GM21526 (cell line): ENCODE measurements at regions not wholly inside any gene's neighbourhood (a gene's known extent, or its start where the extent isn't known, plus 50 kb on each side); places are given as distances from the start of the nearest gene placed in this dataset.

Source experiments
- ATAC-seq: cut with Tn5 transposase; IDR thresholded peaks from one replicate; pipeline ENCODE4 v1.9.1; 2021; ENCODE audit warnings: moderate library complexity; ENCODE audit not compliant: unreplicated experiment, low FRiP score

- ATAC-seq, result no peak
These were observed 331.6 kb downstream of the KCNS3 start for GRCh38 chr2:18209934-18210639.

DNA sequence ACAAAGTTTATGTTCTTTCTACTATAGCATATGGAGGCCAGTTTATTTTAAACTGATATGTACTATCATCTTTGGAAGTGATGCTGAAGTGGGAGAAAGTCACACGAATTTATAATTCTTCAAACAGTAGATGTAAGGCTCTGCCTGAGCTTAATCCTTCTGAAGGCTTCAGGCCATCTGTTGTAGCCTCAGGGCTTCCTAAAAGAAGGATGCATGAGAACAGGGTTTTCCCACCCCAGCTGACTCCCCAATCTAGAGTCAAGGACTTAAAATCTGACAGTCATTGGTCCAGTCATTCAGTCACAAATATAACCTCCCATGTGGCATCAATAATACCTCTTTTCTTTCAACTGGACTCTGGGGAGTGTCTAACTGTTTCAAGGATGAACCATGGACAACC, 330.5 kb downstream of the KCNS3 start:
- no peak for ATAC-seq

DNA sequence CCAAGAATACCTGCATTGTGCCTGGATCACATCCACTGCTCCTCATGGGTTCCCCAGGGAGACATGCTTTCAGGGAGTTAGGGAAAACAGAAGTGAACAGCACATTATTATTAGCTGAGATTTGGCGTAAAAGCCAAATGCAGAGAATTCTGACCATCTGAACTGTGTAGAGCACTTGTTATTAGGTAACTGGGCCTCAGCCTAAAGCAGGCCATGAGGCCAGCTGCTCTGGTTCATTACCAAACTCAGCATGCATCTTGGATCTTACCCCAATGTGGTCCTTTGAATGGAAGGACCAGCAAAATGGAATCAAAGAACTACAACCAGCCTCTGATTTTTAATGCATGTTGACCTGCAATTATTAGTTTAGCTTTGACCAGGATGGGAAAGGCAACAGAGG, 322.3 kb downstream of the KCNS3 start:
- no peak for ATAC-seq

GRCh38 chr2:18198677-18199076, 320.2 kb downstream of the KCNS3 start:
- no peak for ATAC-seq

- no peak for ATAC-seq
These were observed 315.7 kb downstream of the KCNS3 start for GRCh38 chr2:18194161-18194560.

GRCh38 chr2:18186816-18187613, 308.5 kb downstream of the KCNS3 start:
- ATAC-seq, result no peak

GRCh38 chr2:18182861-18183260, 304.4 kb downstream of the KCNS3 start:
- no peak for ATAC-seq

- ATAC-seq, result no peak
These were observed 302.4 kb downstream of the KCNS3 start for GRCh38 chr2:18180912-18181311.

DNA sequence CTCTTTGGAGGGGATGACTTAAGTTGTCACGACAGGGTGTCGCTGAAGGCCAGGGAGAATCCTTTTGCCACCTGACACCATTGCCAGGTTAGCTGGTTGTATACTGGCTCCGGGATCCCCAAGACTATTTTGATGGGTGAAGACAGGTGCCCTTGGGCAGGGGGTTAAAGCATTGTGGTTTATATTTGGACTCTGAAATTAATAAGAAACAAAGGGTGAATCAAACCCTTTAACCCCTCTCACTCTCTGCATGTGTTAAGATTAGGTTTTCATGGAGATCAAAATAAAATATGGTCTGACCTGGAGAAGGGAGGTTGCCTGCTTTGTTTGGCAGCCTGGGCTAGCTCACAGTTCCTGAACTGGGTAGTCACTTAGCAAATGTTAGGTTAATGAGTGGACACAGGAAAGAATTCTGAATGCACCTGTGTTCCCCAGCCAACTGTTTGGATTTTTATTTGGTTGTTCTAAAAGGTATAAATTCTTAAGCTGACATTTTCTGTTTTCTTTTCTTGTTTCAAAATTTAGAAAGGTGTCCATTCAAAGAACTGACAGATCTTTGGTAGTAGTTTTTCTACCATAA, 301.7 kb downstream of the KCNS3 start:
- no peak for ATAC-seq

DNA sequence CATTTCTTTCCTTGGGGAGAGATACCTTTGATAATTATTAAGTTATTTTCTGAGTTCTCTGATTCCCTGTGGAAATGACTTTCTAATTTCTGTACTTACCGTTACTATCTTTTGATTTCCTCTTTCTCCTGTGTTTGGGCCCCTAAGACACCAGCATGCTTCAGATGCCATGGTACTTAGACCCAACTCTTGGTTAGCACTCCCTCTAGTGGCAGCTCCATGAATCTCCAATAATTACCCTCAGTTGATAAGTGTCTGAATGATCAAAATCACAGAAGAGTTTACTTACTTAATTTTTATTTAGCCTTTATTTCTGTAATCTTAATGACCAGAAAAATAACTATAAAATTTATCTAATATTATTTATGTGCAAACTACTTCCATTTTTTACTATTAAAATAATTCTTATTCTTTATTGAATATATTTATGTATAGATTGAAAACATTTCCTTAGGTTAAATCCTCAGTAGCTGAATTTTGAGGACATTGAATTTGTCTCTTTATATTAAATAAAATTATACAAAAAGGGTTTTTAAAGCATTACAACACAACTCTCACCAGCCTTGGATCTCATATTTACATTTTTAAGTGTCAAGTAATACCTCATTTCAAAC, 300.4 kb downstream of the KCNS3 start:
- peak; percentile 97 for ATAC-seq

GRCh38 chr2:18176679-18177215, 298.3 kb downstream of the KCNS3 start:
- ATAC-seq, result no peak

DNA sequence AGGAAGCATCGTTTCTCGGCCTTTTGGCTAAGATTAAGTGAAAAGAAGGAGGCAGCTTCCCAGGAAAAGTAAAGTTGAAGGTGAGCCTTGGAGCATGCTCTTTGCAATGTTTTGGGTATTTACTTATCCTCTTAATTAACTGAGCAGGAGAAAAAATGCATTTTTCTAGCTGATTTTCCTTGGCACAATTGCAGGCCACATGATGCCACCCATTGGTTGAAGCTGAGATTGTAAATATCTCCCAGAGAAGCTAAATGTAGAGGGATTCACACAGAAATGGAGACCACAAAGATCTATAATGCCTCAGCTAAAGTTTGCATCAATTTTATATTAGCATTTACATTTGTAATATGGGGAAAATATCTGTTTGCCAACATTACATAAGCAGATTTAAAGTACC, 294.1 kb downstream of the KCNS3 start:
- no peak for ATAC-seq

GRCh38 chr2:18171191-18172139, 293.0 kb downstream of the KCNS3 start:
- no peak for ATAC-seq

DNA sequence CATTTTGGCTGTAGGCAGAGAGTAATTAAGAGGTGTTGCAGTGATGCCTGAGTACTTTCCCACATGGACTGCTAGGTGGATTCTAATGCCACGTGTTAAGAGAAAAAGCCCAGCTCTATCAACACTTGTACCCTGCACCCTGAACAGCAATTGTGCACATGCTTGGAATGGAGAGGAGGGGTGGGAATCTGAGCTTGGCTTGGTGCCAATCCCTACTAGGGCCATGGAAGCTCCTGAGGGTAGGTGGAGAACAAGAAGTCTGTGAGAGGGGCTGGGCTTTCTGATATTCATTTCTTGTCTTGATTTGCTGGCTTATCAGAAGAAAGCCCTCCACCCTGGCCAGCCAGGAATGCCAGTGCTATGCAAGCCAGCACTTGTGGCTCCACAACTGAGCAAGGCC, 292.2 kb downstream of the KCNS3 start:
- no peak for ATAC-seq

GRCh38 chr2:18169893-18170175, 291.4 kb downstream of the KCNS3 start:
- no peak for ATAC-seq

DNA sequence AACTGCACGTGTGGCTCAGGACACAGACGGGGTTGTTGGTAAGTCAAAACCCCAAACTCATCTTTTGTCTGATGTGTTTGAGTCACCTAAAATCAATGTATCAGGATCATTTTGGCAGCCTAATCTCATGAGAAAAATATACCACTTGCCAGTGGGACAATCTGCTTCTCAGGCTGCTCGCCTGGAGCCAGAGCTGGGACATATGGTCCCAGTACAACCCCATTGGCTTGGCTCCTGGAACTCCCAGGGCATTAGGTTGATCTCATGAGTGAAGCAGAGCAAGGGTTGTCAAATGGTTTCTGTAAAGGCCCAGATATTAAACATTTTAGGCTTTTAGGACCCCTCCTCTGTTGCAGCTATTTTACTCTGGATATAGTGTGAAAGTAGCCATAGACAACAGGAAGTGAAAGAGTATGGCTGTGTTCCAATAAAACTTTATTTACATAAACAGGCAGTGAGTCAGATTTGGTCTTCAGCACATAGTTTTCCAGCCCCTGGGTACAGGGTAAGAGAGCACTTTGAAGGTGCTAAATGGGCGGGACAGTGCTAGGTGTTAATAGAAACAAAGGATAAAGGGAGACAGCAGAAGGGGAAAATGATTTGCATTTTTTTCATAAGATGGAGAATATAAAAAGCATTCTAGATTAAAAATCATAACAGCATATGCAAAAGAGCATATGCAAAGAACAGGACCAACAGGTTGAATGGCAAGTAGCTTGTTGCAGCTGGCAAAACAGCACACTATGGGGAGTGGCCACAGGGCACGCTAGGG, 290.8 kb downstream of the KCNS3 start:
- no peak for ATAC-seq

GRCh38 chr2:18167871-18168270, 289.4 kb downstream of the KCNS3 start:
- no peak for ATAC-seq

DNA sequence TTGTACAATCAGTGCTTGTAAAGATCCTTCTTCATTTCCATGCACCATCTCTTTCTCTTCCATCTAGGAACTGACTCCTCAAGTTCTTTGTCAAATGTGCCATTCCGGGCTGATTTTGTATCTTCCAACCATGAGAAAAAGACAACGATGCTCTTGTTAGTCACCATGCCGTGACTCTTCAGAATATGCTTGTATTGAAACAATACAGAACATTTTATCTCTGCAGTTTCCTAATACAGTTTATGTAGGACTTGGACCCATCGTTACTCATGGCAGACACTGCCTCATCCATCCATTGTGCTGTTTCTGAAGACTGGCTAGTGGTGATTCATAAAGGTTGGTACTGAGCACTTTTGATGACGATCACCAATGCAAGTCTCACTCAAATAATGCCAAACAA, 283.2 kb downstream of the KCNS3 start:
- no peak for ATAC-seq

DNA sequence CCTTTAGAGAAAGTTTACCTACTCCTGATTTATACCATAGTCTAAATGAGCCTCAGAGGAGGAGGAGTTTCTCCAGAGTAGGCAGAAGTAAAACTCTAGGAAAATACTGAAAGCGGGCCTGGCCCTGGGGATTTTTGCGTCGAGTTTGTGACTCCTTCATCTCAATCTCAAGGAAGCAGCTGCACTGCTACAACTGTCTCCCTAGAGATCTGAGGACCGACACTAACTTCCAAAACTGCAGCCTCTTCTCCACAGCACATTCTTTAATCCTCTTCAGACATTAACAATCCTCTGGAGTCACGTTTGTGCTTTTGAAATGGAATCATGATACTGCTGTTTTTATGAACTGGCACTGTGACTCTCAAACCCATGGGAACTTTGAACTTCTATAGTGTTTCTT, 281.4 kb downstream of the KCNS3 start:
- ATAC-seq, result no peak
